Prostate gland (tissue), 2 donors: ENCODE measurements at regions not wholly inside any gene's neighbourhood (a gene's known extent, or its start where the extent isn't known, plus 50 kb on each side); places are given as distances from the start of the nearest gene placed in this dataset.

Source experiments
- DNase-seq: peaks from one replicate; pipeline ENCODE4 v3.0.0-alpha.2; 2019; ENCODE audit warnings: low spot score
- H3K27ac ChIP-seq, 2 donors: fragments of 200-600 bp; sonication (generic); 2 replicates each; pipeline ENCODE4 v1.5.1; 2017 to 2019
- H3K27me3 ChIP-seq: fragments of 200-600 bp; sonication (generic); replicated peaks from 2 replicates; pipeline ENCODE4 v1.5.1; 2019; ENCODE audit not compliant: insufficient read depth
- H3K36me3 ChIP-seq, 2 donors: fragments of 200-600 bp; sonication (generic); 1 replicate in 1 of 2; 2 replicates in 1 of 2; pipeline versions ENCODE4 v1.5.1 to v1.8.1; 2017 to 2019
- H3K4me1 ChIP-seq: fragments of 200-600 bp; sonication (generic); replicated peaks from 2 replicates; pipeline ENCODE4 v1.5.1; 2019
- H3K4me3 ChIP-seq, 2 donors: fragments of 200-600 bp; sonication (generic); 2 replicates each; pipeline ENCODE4 v1.5.1; 2017 to 2019
- H3K9me3 ChIP-seq: fragments of 200-600 bp; sonication (generic); 2 replicates; pipeline ENCODE4 v1.5.1; 2017
- CTCF ChIP-seq, 4 experiments: fragments of 200-600 bp in 2 of 4; fragments of 450-650 bp in 2 of 4; sonication (generic) in 2 of 4; IDR thresholded peaks; 1 replicate in 3 of 4; 2 replicates in 1 of 4; pipeline ENCODE4 v1.5.1; 2016 to 2019; ENCODE audit warnings: antibody characterized with exemption in 4 of 4, mild to moderate bottlenecking in 2 of 4, moderate library complexity in 2 of 4
- POLR2A ChIP-seq: fragments of 450-650 bp; IDR thresholded peaks from one replicate; pipeline ENCODE4 v1.6.1; 2016; ENCODE audit warnings: antibody characterized with exemption, mild to moderate bottlenecking
- POLR2AphosphoS5 ChIP-seq: sonication (generic); formaldehyde crosslinking; IDR thresholded peaks from one replicate; pipeline ENCODE4 v1.6.1; 2017; ENCODE audit warnings: antibody characterized with exemption
- WGBS: methylation state at CpG from one replicate; pipeline ENCODE4 v1.1.5; 2018; 5-methylcytosine and 5-hydroxymethylcytosine counted together
- intact Hi-C: fragments of 100-400 bp; cut with DNase I; formaldehyde crosslinking; loops from one replicate; pipeline ENCODE4 v1.14.2; 2022

GRCh38 chr4:160026721-160027120 lies 923.8 kb downstream of the RAPGEF2 start:
- H3K27ac ChIP-seq = no peak overlapping the region
- intact Hi-C loops = no loop called here
- WGBS = 78% methylated on average over 2 of the region's 2 CpGs
- no peak for DNase-seq
- no peaks in the 10 kb centered on the region for H3K4me1 ChIP-seq
- H3K4me3 ChIP-seq = no peak overlapping the region
- no peaks in the 10 kb centered on the region for H3K27me3 ChIP-seq
- H3K36me3 ChIP-seq = no peaks in the 10 kb centered on the region
- H3K9me3 ChIP-seq = no peaks in the 10 kb centered on the region
- TF ChIP-seq POLR2AphosphoS5 (no peak), POLR2A (no peak), CTCF (IDR thresholded peaks at IDR 0.05) (no peak)

GRCh38 chr4:160034501-160034900 lies 931.6 kb downstream of the RAPGEF2 start:
- H3K4me1 ChIP-seq = no peaks in the 10 kb centered on the region
- no peaks in the 10 kb centered on the region for H3K36me3 ChIP-seq
- TF ChIP-seq POLR2AphosphoS5 (no peak), POLR2A (no peak), CTCF (IDR thresholded peaks at IDR 0.05) (no peak)
- no peaks in the 10 kb centered on the region for H3K9me3 ChIP-seq
- intact Hi-C loops = no loop called here
- no peak overlapping the region for H3K4me3 ChIP-seq
- no peak for DNase-seq
- no peak overlapping the region for H3K27ac ChIP-seq
- H3K27me3 ChIP-seq = no peaks in the 10 kb centered on the region

DNA sequence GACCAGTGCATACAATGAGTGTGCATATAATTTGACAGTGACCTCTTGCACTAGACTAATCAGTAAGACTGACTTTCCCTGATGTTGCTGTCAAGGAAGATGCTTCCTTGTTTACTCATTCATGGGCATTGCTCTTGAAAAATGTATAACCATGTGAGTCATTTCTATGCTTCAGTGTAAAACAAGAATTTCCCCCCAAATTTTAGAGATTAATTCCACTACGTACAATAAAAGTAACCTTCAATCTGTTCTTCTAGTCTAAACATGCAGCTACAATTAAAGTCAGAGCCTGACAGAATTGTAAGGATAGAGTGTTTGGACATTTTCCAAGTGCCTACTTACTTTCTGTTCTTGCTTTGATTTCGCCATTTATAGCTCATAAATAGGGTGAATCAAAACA lies 935.7 kb downstream of the RAPGEF2 start:
- Histone ChIP-seq H3K4me1 (no peaks in the 10 kb centered on the region), H3K27me3 (no peaks in the 10 kb centered on the region), H3K4me3 (no peak overlapping the region), H3K9me3 (no peaks in the 10 kb centered on the region), H3K36me3 (no peaks in the 10 kb centered on the region), H3K27ac (no peak overlapping the region)
- intact Hi-C loops = no loop called here
- no peak for TF ChIP-seq POLR2AphosphoS5
- TF ChIP-seq POLR2A = no peak
- no peak for TF ChIP-seq CTCF (IDR thresholded peaks at IDR 0.05)
- DNase-seq = no peak
- 13% methylated on average over 2 of the region's 2 CpGs for WGBS

DNA sequence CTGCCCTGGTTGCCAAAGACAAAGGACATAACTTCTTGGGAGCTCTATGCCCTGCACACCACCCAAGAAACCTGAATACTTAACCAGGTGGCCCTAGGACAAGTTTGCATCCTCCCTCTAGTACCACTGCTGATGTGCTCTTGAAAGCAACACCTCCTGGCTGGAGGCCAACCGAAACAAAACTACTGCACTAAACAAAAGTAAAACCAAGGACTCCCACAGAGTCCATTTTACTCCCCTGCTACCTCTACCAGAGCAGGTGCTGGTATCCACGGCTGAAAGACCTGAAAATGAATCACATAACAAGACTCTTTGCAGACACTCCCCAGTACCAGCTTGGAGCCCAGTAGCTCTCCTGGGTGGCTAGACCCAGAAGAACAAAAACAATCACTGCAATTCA lies 941.8 kb downstream of the RAPGEF2 start:
- H3K27me3 ChIP-seq = no peaks in the 10 kb centered on the region
- no peaks in the 10 kb centered on the region for H3K36me3 ChIP-seq
- no peaks in the 10 kb centered on the region for H3K9me3 ChIP-seq
- intact Hi-C loops = no loop called here
- TF ChIP-seq CTCF (IDR thresholded peaks at IDR 0.05) (no peak), POLR2A (no peak), POLR2AphosphoS5 (no peak)
- no peaks in the 10 kb centered on the region for H3K4me1 ChIP-seq
- DNase-seq = no peak
- no peak overlapping the region for H3K4me3 ChIP-seq
- 85% methylated on average over 2 of the region's 2 CpGs for WGBS
- H3K27ac ChIP-seq = no peak overlapping the region

DNA sequence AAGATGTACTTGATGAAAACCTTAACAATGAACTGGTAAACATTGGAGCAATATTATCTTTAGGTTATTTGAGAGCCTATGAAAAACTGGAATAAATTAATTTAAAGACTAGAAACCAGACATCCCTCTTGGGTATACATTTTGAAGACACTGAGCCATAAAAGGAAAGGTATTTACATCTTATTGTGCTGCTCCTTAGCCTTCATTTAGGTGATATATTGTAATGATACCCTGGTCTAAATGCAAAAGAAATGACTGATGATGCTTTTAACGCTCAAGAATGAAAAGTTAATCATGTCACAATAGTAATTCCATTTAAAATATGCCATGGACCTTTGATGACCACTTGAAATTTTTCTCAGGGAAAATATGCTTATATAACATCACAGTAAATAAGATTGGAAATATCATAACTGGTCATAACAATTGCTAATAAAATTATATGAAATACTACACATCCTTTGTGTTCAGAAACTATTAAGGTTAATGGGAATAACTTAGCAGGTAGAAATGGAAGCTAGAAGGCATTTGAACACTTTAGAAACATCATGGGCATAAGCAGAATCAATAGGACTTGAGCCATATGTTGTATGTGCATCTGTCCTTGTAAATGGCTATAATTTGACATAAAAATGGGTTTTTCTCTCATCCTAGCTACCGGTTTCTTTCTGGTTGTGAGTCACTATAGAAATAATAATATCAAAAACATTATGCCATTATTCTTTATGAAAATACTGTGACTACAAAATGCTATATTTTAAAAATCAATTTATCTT lies 979.7 kb downstream of the RAPGEF2 start:
- intact Hi-C loops = no loop called here
- Histone ChIP-seq H3K27me3 (no peaks in the 10 kb centered on the region), H3K36me3 (no peaks in the 10 kb centered on the region), H3K27ac (no peak overlapping the region), H3K4me3 (no peak overlapping the region), H3K9me3 (no peaks in the 10 kb centered on the region), H3K4me1 (no peaks in the 10 kb centered on the region)
- whole genome bisulfite sequencing = 85% methylated on average over 2 of the region's 2 CpGs
- no peak for TF ChIP-seq POLR2A
- TF ChIP-seq POLR2AphosphoS5 = no peak
- TF ChIP-seq CTCF (IDR thresholded peaks at IDR 0.05) = no peak
- no peak for DNase-seq
